ENCODE measurements at regions not wholly inside any gene's neighbourhood (a gene's known extent, or its start where the extent isn't known, plus 50 kb on each side); places are given as distances from the start of the nearest gene placed in this dataset.

- in situ Hi-C loops (cut with HindIII; ENCODE audit: low pct_unique_long_range_greater_than_20kb, low sequenced_read_pairs) = no loop called here
- no peak for TF ChIP-seq JUND (IDR thresholded peaks at IDR 0.05; ENCODE audit: low read depth)
- DNase-seq (ENCODE audit: low read depth in 1 of 2, low spot score in 1 of 2) = no peak
These were observed 91.1 kb upstream of the ALDH1A3 start for GRCh38 chr15:100788418-100789105.

- in situ Hi-C loops (cut with HindIII; ENCODE audit: low pct_unique_long_range_greater_than_20kb, low sequenced_read_pairs) = no loop called here
- DNase-seq (ENCODE audit: low read depth in 1 of 2, low spot score in 1 of 2) = no peak
- TF ChIP-seq JUND (IDR thresholded peaks at IDR 0.05; ENCODE audit: low read depth) = no peak
These were observed 88.8 kb upstream of the ALDH1A3 start for GRCh38 chr15:100790786-100791265.

GRCh38 chr15:100794008-100794407, 85.6 kb upstream of the ALDH1A3 start:
- in situ Hi-C loops (cut with HindIII; ENCODE audit: low pct_unique_long_range_greater_than_20kb, low sequenced_read_pairs) = no loop called here
- TF ChIP-seq JUND (IDR thresholded peaks at IDR 0.05; ENCODE audit: low read depth) = no peak

GRCh38 chr15:100801256-100801900, 78.3 kb upstream of the ALDH1A3 start:
- no peak for DNase-seq (ENCODE audit: low read depth in 1 of 2, low spot score in 1 of 2)
- in situ Hi-C loops (cut with HindIII; ENCODE audit: low pct_unique_long_range_greater_than_20kb, low sequenced_read_pairs) = no loop called here
- TF ChIP-seq JUND (IDR thresholded peaks at IDR 0.05; ENCODE audit: low read depth) = no peak

More at GRCh38 chr15:100794008-100794407, 85.6 kb upstream of the ALDH1A3 start:
- no peak for DNase-seq (ENCODE audit: low read depth in 1 of 2, low spot score in 1 of 2)

- TF ChIP-seq JUND (IDR thresholded peaks at IDR 0.05; ENCODE audit: low read depth) = no peak
- in situ Hi-C loops (cut with HindIII; ENCODE audit: low pct_unique_long_range_greater_than_20kb, low sequenced_read_pairs) = no loop called here
- no peak for DNase-seq (ENCODE audit: low read depth in 1 of 2, low spot score in 1 of 2)
These were observed 77.0 kb upstream of the ALDH1A3 start for GRCh38 chr15:100802421-100803170.

GRCh38 chr15:100803171-100803440, 76.5 kb upstream of the ALDH1A3 start:
- DNase-seq (ENCODE audit: low read depth in 1 of 2, low spot score in 1 of 2) = no peak
- no peak for TF ChIP-seq JUND (IDR thresholded peaks at IDR 0.05; ENCODE audit: low read depth)
- in situ Hi-C loops (cut with HindIII; ENCODE audit: low pct_unique_long_range_greater_than_20kb, low sequenced_read_pairs) = no loop called here

- TF ChIP-seq JUND (IDR thresholded peaks at IDR 0.05; ENCODE audit: low read depth) = no peak
- in situ Hi-C loops (cut with HindIII; ENCODE audit: low pct_unique_long_range_greater_than_20kb, low sequenced_read_pairs) = no loop called here
- DNase-seq (ENCODE audit: low read depth in 1 of 2, low spot score in 1 of 2) = no peak
These were observed 73.5 kb upstream of the ALDH1A3 start for GRCh38 chr15:100806157-100806556.

- no peak for DNase-seq (ENCODE audit: low read depth in 1 of 2, low spot score in 1 of 2)
- in situ Hi-C loops (cut with HindIII; ENCODE audit: low pct_unique_long_range_greater_than_20kb, low sequenced_read_pairs) = no loop called here
- TF ChIP-seq JUND (IDR thresholded peaks at IDR 0.05; ENCODE audit: low read depth) = no peak
These were observed 72.6 kb upstream of the ALDH1A3 start for GRCh38 chr15:100807028-100807427.

- in situ Hi-C loops (cut with HindIII; ENCODE audit: low pct_unique_long_range_greater_than_20kb, low sequenced_read_pairs) = no loop called here
These were observed 70.9 kb upstream of the ALDH1A3 start for GRCh38 chr15:100808691-100809090.

GRCh38 chr15:100809151-100809550, 70.5 kb upstream of the ALDH1A3 start:
- no peak for TF ChIP-seq JUND (IDR thresholded peaks at IDR 0.05; ENCODE audit: low read depth)
- in situ Hi-C loops (cut with HindIII; ENCODE audit: low pct_unique_long_range_greater_than_20kb, low sequenced_read_pairs) = no loop called here
- no peak for DNase-seq (ENCODE audit: low read depth in 1 of 2, low spot score in 1 of 2)

More at GRCh38 chr15:100808691-100809090, 70.9 kb upstream of the ALDH1A3 start:
- DNase-seq (ENCODE audit: low read depth in 1 of 2, low spot score in 1 of 2) = no peak
- TF ChIP-seq JUND (IDR thresholded peaks at IDR 0.05; ENCODE audit: low read depth) = no peak

- in situ Hi-C loops (cut with HindIII; ENCODE audit: low pct_unique_long_range_greater_than_20kb, low sequenced_read_pairs) = no loop called here
- DNase-seq (ENCODE audit: low read depth in 1 of 2, low spot score in 1 of 2) = no peak
- TF ChIP-seq JUND (IDR thresholded peaks at IDR 0.05; ENCODE audit: low read depth) = no peak
These were observed 70.0 kb upstream of the ALDH1A3 start for GRCh38 chr15:100809587-100809986.

GRCh38 chr15:100810229-100810628, 69.4 kb upstream of the ALDH1A3 start:
- no peak for TF ChIP-seq JUND (IDR thresholded peaks at IDR 0.05; ENCODE audit: low read depth)
- DNase-seq (ENCODE audit: low read depth in 1 of 2, low spot score in 1 of 2) = no peak
- in situ Hi-C loops (cut with HindIII; ENCODE audit: low pct_unique_long_range_greater_than_20kb, low sequenced_read_pairs) = no loop called here

- TF ChIP-seq JUND (IDR thresholded peaks at IDR 0.05; ENCODE audit: low read depth) = no peak
- in situ Hi-C loops (cut with HindIII; ENCODE audit: low pct_unique_long_range_greater_than_20kb, low sequenced_read_pairs) = no loop called here
- DNase-seq (ENCODE audit: low read depth in 1 of 2, low spot score in 1 of 2) = no peak
These were observed 68.8 kb upstream of the ALDH1A3 start for GRCh38 chr15:100810831-100811230.

All from T47D (cell line).